HCT116 (cell line): ENCODE measurements at regions not wholly inside any gene's neighbourhood (a gene's known extent, or its start where the extent isn't known, plus 50 kb on each side); places are given as distances from the start of the nearest gene placed in this dataset.

Experiments used
- ATAC-seq: fragments of 200-7000 bp; cut with Tn5 transposase; 2 replicates; pipeline ENCODE4 v1.9.1; 2020; ENCODE audit warnings: mild to moderate bottlenecking, moderate library complexity
- BruUV-seq: library from RNA; stranded (reverse); fragments of 400-500 nt; replicated peaks from 2 replicates; lab custom pipeline; 2021; lab: Mats Ljungman, UMichigan
- CTCF ChIA-PET: fragments of 300-600 bp; sonication (Branson Sonifier 250); formaldehyde crosslinking; loops from one replicate; lab custom pipeline; 2021; ENCODE audit warnings: antibody characterized with exemption; lab: Charles Lee
- POLR2A ChIA-PET: fragments of 300-600, 350-600 bp; sonication (Branson Sonifier 250); formaldehyde crosslinking; loops from one replicate; lab custom pipeline; 2021; ENCODE audit warnings: antibody characterized with exemption; lab: Charles Lee
- RAD21 ChIA-PET, 2 experiments: fragments of 300-600 bp; sonication (Branson Sonifier 250); formaldehyde crosslinking; loops; one replicate each; lab custom pipeline; 2023; ENCODE audit warnings: low total read pairs in 2 of 2; ENCODE audit not compliant: uncharacterized antibody in 2 of 2, unreplicated experiment in 2 of 2, low non-redundant PET in 1 of 2; lab: Charles Lee
- DNase-seq: peaks from one replicate; pipeline ENCODE4 v3.0.0-alpha.2; 2010; ENCODE audit warnings: low read depth, low spot score
- H2AFZ ChIP-seq: fragments of 200-600 bp; shearing (Covaris generic), sonication (generic); 2 replicates; pipeline ENCODE4 v1.6.1; 2017; ENCODE audit warnings: low read depth, mixed run types, mixed read lengths, antibody characterized with exemption, low read length; ENCODE audit not compliant: poor library complexity, severe bottlenecking
- H3K27ac ChIP-seq: 2 replicates; pipeline ENCODE4 v1.5.1; 2012; ENCODE audit warnings: low read depth, low read length
- H3K27me3 ChIP-seq: fragments of 200-600 bp; sonication (generic); 2 replicates; pipeline ENCODE4 v1.6.1; 2016; ENCODE audit warnings: mixed run types, low read length, mixed read lengths; ENCODE audit not compliant: insufficient read depth
- H3K36me3 ChIP-seq, 2 experiments: fragments of 200-500 bp in 1 of 2; fragments of 200-600 bp in 1 of 2; sonication (Bioruptor generic) in 1 of 2; sonication (generic) in 1 of 2; 2 replicates each; pipeline versions ENCODE4 v1.5.1 to v1.6.1; 2014 to 2016; ENCODE audit warnings: low read length in 2 of 2, inconsistent platforms in 1 of 2, mixed read lengths in 1 of 2, mixed run types in 1 of 2; ENCODE audit not compliant: insufficient read depth in 2 of 2, control insufficient read depth in 1 of 2
- H3K4me1 ChIP-seq, 2 experiments: fragments of 200-600 bp in 1 of 2; sonication (generic) in 1 of 2; 2 replicates each; pipeline versions ENCODE4 v1.5.1 to v1.6.1; 2012 to 2017; ENCODE audit warnings: low read length in 2 of 2, inconsistent platforms in 1 of 2, mild to moderate bottlenecking in 1 of 2, mixed read lengths in 1 of 2, mixed run types in 1 of 2, moderate library complexity in 1 of 2; ENCODE audit not compliant: insufficient read depth in 2 of 2, control insufficient read depth in 1 of 2
- H3K4me2 ChIP-seq: fragments of 200-600 bp; sonication (generic); 2 replicates; pipeline ENCODE4 v1.6.1; 2017; ENCODE audit warnings: mixed run types, low read length, mixed read lengths
- H3K4me3 ChIP-seq, 2 experiments: fragments of 200-600 bp in 1 of 2; sonication (generic) in 1 of 2; replicated peaks in 1 of 2; 2 replicates each; pipeline ENCODE4 v1.5.1; 2011 to 2016; ENCODE audit warnings: low read length in 2 of 2, control low read depth in 1 of 2, low read depth in 1 of 2, mild to moderate bottlenecking in 1 of 2, mixed read lengths in 1 of 2, mixed run types in 1 of 2
- H3K79me2 ChIP-seq: fragments of 200-600 bp; sonication (generic); 2 replicates; pipeline ENCODE4 v1.6.1; 2017; ENCODE audit warnings: mild to moderate bottlenecking, mixed run types, low read length, moderate library complexity, mixed read lengths; ENCODE audit not compliant: insufficient read depth
- H3K9ac ChIP-seq: fragments of 200-600 bp; sonication (generic); 2 replicates; pipeline ENCODE4 v1.6.1; 2016; ENCODE audit warnings: low read length, mixed read lengths
- H3K9me2 ChIP-seq: fragments of 200-600 bp; sonication (generic), shearing (Covaris generic); 2 replicates; pipeline ENCODE4 v1.6.1; 2017; ENCODE audit warnings: mixed run types, mild to moderate bottlenecking, moderate library complexity; ENCODE audit not compliant: insufficient read depth
- H3K9me3 ChIP-seq, 2 experiments: fragments of 200-500 bp in 1 of 2; fragments of 200-600 bp in 1 of 2; sonication (Bioruptor generic) in 1 of 2; sonication (generic) in 1 of 2; 2 replicates each; pipeline ENCODE4 v1.6.1; 2014 to 2017; ENCODE audit warnings: low read length in 2 of 2, mixed read lengths in 2 of 2, inconsistent platforms in 1 of 2, low read depth in 1 of 2, mild to moderate bottlenecking in 1 of 2, mixed run types in 1 of 2, moderate library complexity in 1 of 2; ENCODE audit not compliant: control insufficient read depth in 1 of 2, insufficient read depth in 1 of 2
- H4K20me1 ChIP-seq: fragments of 200-600 bp; sonication (generic), shearing (Covaris generic); 2 replicates; pipeline ENCODE4 v1.6.1; 2017; ENCODE audit warnings: mixed run types, mild to moderate bottlenecking, moderate library complexity; ENCODE audit not compliant: insufficient read depth
- CBX3 ChIP-seq: IDR thresholded peaks from 2 replicates; pipeline ENCODE4 v1.6.1; 2012; ENCODE audit warnings: low read depth
- CEBPB ChIP-seq: IDR thresholded peaks from 2 replicates; pipeline ENCODE4 v1.6.1; 2012; ENCODE audit warnings: low read depth
- EGR1 ChIP-seq: IDR thresholded peaks from 2 replicates; pipeline ENCODE4 v1.6.1; 2012; ENCODE audit warnings: low read depth
- EZH2 ChIP-seq: fragments of 200-600 bp; sonication (generic); IDR thresholded peaks from 2 replicates; pipeline ENCODE4 v1.6.1; 2017; ENCODE audit warnings: antibody characterized with exemption, mixed run types
- JUND ChIP-seq: IDR thresholded peaks from 2 replicates; pipeline ENCODE4 v1.6.1; 2012
- MAX ChIP-seq: IDR thresholded peaks from 2 replicates; pipeline ENCODE4 v1.6.1; 2012
- POLR2AphosphoS5 ChIP-seq: IDR thresholded peaks from 2 replicates; pipeline ENCODE4 v1.6.1; 2011; ENCODE audit warnings: mild to moderate bottlenecking, low read depth, low read length, moderate library complexity
- RAD21 ChIP-seq: IDR thresholded peaks from 2 replicates; pipeline ENCODE4 v1.6.1; 2012; ENCODE audit warnings: low read depth, mild to moderate bottlenecking
- SRF ChIP-seq: IDR thresholded peaks from 2 replicates; pipeline ENCODE4 v1.6.1; 2012; ENCODE audit warnings: low read depth
- ZFX ChIP-seq: fragments of 450-650 bp; IDR thresholded peaks from 2 replicates; pipeline ENCODE4 v1.6.1; 2017
- ZNF274 ChIP-seq: fragments of 200-500 bp; sonication (Bioruptor generic); IDR thresholded peaks from 2 replicates; pipeline ENCODE4 v1.6.1; 2014; ENCODE audit warnings: mild to moderate bottlenecking, low read depth, low read length, inconsistent platforms
- intact Hi-C: fragments of 100-400 bp; cut with micrococcal nuclease; formaldehyde crosslinking; loops from 2 replicates; pipeline ENCODE4 v1.10.0; 2022
- TF ChIP-seq, protein P1 (sequence below), 3 experiments: fragments of 200-600 bp in 1 of 3; sonication (generic) in 1 of 3; IDR thresholded peaks in 2 of 3; conservative IDR thresholded peaks in 1 of 3; 2 replicates each; pipeline ENCODE4 v1.5.1; 2012 to 2017; ENCODE audit warnings: low read depth in 2 of 3, low read length in 2 of 3, antibody characterized with exemption in 1 of 3, borderline replicate concordance in 1 of 3, control low read depth in 1 of 3, mild to moderate bottlenecking in 1 of 3, mixed read lengths in 1 of 3, mixed run types in 1 of 3, moderate library complexity in 1 of 3; ENCODE audit not compliant: insufficient read depth in 1 of 3
- TF ChIP-seq, protein P2 (sequence below): IDR thresholded peaks from 2 replicates; pipeline ENCODE4 v1.6.1; 2012

DNA sequence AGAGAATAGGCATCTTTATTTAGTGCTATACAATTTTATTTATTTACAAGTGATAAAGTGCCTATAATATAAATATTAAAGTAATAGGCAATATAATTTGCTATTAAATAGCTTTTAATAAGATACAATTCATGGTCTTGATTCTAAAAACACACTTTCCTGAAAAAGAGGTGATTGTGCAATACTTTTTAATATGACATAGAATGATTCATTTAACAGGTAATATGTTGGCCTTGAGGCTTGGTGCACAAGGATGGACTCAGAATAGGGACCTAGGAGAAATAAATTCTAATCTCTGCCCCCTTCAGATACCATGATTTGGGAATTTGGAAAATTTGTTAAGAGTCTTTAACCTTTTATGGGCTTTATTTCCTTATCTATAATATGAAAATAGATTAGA is 149.9 kb upstream of the FUT9 start:
- BruUV-seq: no TSS peak
- ATAC-seq (no peak), DNase-seq (no peak)
- Histone ChIP-seq H3K4me1 (no peaks in the 10 kb centered on the region), H4K20me1 (no peaks in the 10 kb centered on the region), H2AFZ (no peak overlapping the region), H3K36me3 (no peaks in the 10 kb centered on the region), H3K27ac (no peak overlapping the region), H3K4me3 (no peak overlapping the region), H3K27me3 (no peaks in the 10 kb centered on the region), H3K9ac (no peak overlapping the region), H3K9me2 (no peaks in the 10 kb centered on the region), H3K4me2 (no peak overlapping the region), H3K9me3 (no peaks in the 10 kb centered on the region), H3K79me2 (no peaks in the 10 kb centered on the region)
- TF ChIP-seq EZH2 (no peak), CBX3 (no peak), ZFX (no peak), ZNF274 (no peak), POLR2AphosphoS5 (no peak), RAD21 (no peak), SRF (no peak), EGR1 (no peak), MAX (no peak), JUND (no peak), CEBPB (no peak)
- TF ChIP-seq, protein P1, sequence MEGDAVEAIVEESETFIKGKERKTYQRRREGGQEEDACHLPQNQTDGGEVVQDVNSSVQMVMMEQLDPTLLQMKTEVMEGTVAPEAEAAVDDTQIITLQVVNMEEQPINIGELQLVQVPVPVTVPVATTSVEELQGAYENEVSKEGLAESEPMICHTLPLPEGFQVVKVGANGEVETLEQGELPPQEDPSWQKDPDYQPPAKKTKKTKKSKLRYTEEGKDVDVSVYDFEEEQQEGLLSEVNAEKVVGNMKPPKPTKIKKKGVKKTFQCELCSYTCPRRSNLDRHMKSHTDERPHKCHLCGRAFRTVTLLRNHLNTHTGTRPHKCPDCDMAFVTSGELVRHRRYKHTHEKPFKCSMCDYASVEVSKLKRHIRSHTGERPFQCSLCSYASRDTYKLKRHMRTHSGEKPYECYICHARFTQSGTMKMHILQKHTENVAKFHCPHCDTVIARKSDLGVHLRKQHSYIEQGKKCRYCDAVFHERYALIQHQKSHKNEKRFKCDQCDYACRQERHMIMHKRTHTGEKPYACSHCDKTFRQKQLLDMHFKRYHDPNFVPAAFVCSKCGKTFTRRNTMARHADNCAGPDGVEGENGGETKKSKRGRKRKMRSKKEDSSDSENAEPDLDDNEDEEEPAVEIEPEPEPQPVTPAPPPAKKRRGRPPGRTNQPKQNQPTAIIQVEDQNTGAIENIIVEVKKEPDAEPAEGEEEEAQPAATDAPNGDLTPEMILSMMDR (IDR thresholded peaks at IDR 0.05 in 2 of 3, conservative IDR thresholded peaks at IDR 0.05 in 1 of 3; ENCODE audit: borderline replicate concordance in 1 of 3, insufficient read depth in 1 of 3, low read depth in 2 of 3, low read length in 2 of 3): no peak
- TF ChIP-seq, protein P2, sequence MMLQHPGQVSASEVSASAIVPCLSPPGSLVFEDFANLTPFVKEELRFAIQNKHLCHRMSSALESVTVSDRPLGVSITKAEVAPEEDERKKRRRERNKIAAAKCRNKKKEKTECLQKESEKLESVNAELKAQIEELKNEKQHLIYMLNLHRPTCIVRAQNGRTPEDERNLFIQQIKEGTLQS: no peak
- ChIA-PET CTCF (no interaction called here), POLR2A (no interaction called here), RAD21 (no interaction called here)
- intact Hi-C loops: loop anchor here (2.0 kb wide), 1 partner anchor 435 kb away; no protein-coding TSS in a partner anchor
